Ishikawa (cell line): ENCODE measurements at regions not wholly inside any gene's neighbourhood (a gene's known extent, or its start where the extent isn't known, plus 50 kb on each side); places are given as distances from the start of the nearest gene placed in this dataset.

Source experiments
- CEBPB ChIP-seq: IDR thresholded peaks from 2 replicates; pipeline ENCODE4 v1.6.1; 2012
- CREB1 ChIP-seq: IDR thresholded peaks from 2 replicates; pipeline ENCODE4 v1.6.1; 2012; ENCODE audit warnings: low read depth
- EGR1 ChIP-seq: IDR thresholded peaks from 2 replicates; pipeline ENCODE4 v1.6.1; 2012
- EP300 ChIP-seq: IDR thresholded peaks from 2 replicates; pipeline ENCODE4 v1.6.1; 2012; ENCODE audit warnings: borderline replicate concordance
- FOXM1 ChIP-seq: IDR thresholded peaks from 2 replicates; pipeline ENCODE4 v1.6.1; 2012; ENCODE audit warnings: low read depth, borderline replicate concordance
- NFIC ChIP-seq: IDR thresholded peaks from 2 replicates; pipeline ENCODE4 v1.6.1; 2012
- RAD21 ChIP-seq: IDR thresholded peaks from 2 replicates; pipeline ENCODE4 v1.6.1; 2012; ENCODE audit warnings: low read depth
- TAF1 ChIP-seq: IDR thresholded peaks from 2 replicates; pipeline ENCODE4 v1.6.1; 2012; ENCODE audit warnings: low read depth, mild to moderate bottlenecking
- TCF12 ChIP-seq: IDR thresholded peaks from 2 replicates; pipeline ENCODE4 v1.6.1; 2012; ENCODE audit warnings: low read depth
- TEAD4 ChIP-seq: IDR thresholded peaks from 2 replicates; pipeline ENCODE4 v1.6.1; 2012
- YY1 ChIP-seq: IDR thresholded peaks from 2 replicates; pipeline ENCODE4 v1.6.1; 2012; ENCODE audit warnings: low read depth
- ZBTB7A ChIP-seq: IDR thresholded peaks from 2 replicates; pipeline ENCODE4 v1.6.1; 2012; ENCODE audit warnings: low read depth
- TF ChIP-seq, protein P1 (sequence below): IDR thresholded peaks from 2 replicates; pipeline ENCODE4 v1.6.1; 2012; ENCODE audit warnings: low read depth, mild to moderate bottlenecking
- TF ChIP-seq, protein P2 (sequence below): IDR thresholded peaks from 2 replicates; pipeline ENCODE4 v1.6.1; 2012
- TF ChIP-seq, protein P3 (sequence below): IDR thresholded peaks from 2 replicates; pipeline ENCODE4 v1.6.1; 2012

DNA sequence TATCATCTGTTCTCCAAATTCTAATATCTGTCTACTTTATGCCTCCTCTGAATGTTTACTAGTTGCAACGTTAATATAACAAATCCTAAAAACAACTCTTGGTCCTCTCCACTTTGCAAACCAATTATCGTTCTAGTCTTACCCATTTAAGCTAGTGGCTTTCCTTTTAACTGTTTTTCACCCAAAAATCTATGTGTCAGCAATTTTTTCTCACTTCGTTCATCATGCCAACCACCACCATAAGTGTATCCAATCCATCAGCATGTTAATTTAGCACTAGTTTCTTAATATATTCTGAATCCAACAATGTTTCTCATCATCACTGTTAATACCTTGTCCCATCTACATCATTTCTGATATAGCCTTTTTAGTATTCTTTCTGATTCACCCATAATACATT is 90.0 kb upstream of the RORB start:
- TF ChIP-seq, protein P1, sequence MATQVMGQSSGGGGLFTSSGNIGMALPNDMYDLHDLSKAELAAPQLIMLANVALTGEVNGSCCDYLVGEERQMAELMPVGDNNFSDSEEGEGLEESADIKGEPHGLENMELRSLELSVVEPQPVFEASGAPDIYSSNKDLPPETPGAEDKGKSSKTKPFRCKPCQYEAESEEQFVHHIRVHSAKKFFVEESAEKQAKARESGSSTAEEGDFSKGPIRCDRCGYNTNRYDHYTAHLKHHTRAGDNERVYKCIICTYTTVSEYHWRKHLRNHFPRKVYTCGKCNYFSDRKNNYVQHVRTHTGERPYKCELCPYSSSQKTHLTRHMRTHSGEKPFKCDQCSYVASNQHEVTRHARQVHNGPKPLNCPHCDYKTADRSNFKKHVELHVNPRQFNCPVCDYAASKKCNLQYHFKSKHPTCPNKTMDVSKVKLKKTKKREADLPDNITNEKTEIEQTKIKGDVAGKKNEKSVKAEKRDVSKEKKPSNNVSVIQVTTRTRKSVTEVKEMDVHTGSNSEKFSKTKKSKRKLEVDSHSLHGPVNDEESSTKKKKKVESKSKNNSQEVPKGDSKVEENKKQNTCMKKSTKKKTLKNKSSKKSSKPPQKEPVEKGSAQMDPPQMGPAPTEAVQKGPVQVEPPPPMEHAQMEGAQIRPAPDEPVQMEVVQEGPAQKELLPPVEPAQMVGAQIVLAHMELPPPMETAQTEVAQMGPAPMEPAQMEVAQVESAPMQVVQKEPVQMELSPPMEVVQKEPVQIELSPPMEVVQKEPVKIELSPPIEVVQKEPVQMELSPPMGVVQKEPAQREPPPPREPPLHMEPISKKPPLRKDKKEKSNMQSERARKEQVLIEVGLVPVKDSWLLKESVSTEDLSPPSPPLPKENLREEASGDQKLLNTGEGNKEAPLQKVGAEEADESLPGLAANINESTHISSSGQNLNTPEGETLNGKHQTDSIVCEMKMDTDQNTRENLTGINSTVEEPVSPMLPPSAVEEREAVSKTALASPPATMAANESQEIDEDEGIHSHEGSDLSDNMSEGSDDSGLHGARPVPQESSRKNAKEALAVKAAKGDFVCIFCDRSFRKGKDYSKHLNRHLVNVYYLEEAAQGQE = no peak
- TF ChIP-seq RAD21 (no peak), EP300 (no peak), ZBTB7A (no peak), YY1 (no peak), CEBPB (no peak), TAF1 (no peak), TCF12 (no peak), TEAD4 (no peak), EGR1 (no peak), FOXM1 (no peak)

DNA sequence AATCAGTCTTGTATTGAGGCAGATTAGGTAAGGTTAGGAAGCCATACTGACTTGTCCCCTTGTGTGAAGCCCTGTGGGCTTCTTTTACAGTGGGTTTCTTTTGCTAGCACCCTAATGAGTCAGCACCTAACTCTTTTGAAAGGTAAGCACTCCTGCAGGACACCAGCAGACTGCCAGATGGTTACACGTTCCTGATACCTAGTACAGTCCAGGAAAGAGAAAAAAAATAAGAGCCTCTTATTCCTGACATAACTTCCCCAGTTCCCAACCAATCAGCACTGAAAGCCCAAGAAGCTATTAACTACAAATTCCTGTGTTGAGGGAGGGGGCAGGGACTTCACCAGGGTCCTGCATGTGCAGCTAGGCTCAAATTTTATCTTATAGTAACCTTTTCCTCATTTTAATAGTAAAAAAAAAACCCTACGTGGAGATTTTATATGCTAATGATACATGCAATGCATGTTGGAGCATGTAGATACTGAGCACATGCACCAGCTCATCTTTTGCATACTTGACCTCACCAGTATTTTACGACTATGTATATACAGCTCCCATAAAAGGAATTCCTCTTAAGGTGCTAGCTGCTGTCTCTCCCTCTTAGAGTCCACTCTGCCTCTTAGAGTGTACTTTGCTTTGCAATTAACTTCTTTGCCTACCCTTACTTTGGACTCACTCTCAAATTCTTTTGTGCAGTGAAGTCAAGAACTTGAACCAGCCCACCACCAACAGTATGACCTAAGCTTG is 84.7 kb upstream of the RORB start:
- TF ChIP-seq TAF1 (no peak), TCF12 (no peak), NFIC (no peak), ZBTB7A (no peak), EGR1 (no peak)
- TF ChIP-seq, protein P2, sequence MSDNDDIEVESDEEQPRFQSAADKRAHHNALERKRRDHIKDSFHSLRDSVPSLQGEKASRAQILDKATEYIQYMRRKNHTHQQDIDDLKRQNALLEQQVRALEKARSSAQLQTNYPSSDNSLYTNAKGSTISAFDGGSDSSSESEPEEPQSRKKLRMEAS = no peak
- TF ChIP-seq, protein P1 = no peak

DNA sequence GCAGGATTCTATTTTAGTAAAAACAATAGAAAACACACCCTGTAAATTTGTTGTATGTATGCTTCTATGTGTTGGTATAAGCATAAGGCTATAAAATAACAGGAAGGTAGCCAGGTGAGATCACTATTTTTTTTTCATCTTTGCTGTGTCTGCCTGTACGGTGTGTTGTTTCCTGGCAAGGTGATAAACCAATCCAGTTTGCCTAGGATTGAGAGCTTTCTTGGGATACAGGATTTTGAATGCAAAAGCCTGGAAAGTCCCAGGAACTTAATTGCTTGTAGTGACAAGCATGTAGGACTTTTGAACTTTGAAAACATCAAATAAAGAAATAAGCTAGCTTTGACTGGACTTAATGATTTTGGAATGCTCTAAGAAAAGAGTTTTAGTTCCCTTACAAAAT is 83.3 kb upstream of the RORB start:
- TF ChIP-seq RAD21 (no peak), FOXM1 (no peak), YY1 (no peak), EP300 (no peak), ZBTB7A (no peak), TAF1 (no peak), CREB1 (no peak), NFIC (no peak), TEAD4 (no peak), EGR1 (no peak)
- TF ChIP-seq, protein P3, sequence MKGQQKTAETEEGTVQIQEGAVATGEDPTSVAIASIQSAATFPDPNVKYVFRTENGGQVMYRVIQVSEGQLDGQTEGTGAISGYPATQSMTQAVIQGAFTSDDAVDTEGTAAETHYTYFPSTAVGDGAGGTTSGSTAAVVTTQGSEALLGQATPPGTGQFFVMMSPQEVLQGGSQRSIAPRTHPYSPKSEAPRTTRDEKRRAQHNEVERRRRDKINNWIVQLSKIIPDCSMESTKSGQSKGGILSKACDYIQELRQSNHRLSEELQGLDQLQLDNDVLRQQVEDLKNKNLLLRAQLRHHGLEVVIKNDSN = no peak
- TF ChIP-seq, protein P1 = no peak

DNA sequence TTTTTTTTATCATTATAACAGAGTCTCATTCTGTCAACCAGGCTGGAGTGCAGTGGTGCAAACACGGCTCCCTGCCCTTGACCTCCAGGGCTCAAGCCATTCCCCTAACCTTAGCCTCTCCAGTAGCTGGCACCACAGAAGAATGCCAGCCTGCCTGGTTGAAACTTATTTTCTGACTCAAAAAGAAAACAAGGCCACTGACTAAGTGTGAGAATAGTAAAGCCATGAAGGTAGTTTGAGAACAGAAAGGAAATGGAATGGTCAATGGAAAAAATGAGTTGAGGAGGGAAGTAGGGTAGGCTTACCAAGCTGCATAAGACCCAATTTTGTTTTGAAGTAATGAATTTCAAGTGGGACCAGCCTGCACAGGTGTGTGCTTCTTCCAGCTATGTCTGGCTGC is 82.8 kb upstream of the RORB start:
- TF ChIP-seq CEBPB = no peak
- TF ChIP-seq ZBTB7A = no peak
- TF ChIP-seq NFIC = no peak
- TF ChIP-seq, protein P2 = no peak
- TF ChIP-seq RAD21 = no peak
- TF ChIP-seq TCF12 = no peak
- no peak for TF ChIP-seq EP300
- TF ChIP-seq EGR1 = no peak

DNA sequence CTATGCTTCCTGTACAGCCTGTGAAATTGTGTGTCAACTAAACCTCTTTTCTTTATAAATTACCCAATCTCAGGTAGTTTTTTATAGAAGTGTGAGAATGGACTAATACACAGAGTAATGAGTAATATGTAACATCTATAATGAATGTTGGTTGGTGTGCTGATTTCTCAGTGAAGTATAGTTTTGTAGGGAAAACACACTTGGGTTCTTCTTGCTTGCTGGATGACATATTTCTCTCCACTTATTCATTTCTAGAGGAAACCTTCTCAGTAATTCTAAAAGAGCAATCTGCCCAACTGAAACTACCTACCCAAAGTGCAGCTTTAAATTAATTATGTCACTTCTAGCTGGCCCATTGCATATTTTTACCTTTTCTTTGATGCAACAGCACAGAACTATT is 81.1 kb upstream of the RORB start:
- no peak for TF ChIP-seq CREB1
- no peak for TF ChIP-seq ZBTB7A
- TF ChIP-seq NFIC = no peak
- TF ChIP-seq YY1 = no peak
- TF ChIP-seq TCF12 = no peak
- TF ChIP-seq EGR1 = no peak
- TF ChIP-seq, protein P2 = no peak
- TF ChIP-seq, protein P3 = no peak
- no peak for TF ChIP-seq RAD21
- TF ChIP-seq EP300 = no peak
- TF ChIP-seq, protein P1 = no peak
- no peak for TF ChIP-seq TAF1
- no peak for TF ChIP-seq TEAD4
- TF ChIP-seq CEBPB = no peak
- no peak for TF ChIP-seq FOXM1
